ENCODE measurements at regions not wholly inside any gene's neighbourhood (a gene's known extent, or its start where the extent isn't known, plus 50 kb on each side); places are given as distances from the start of the nearest gene placed in this dataset.

- TF ChIP-seq ZBTB1 (CRISPR knock-in tag; IDR thresholded peaks at IDR 0.05; ENCODE audit: borderline replicate concordance, low read depth): no peak
- TF ChIP-seq, protein P1, sequence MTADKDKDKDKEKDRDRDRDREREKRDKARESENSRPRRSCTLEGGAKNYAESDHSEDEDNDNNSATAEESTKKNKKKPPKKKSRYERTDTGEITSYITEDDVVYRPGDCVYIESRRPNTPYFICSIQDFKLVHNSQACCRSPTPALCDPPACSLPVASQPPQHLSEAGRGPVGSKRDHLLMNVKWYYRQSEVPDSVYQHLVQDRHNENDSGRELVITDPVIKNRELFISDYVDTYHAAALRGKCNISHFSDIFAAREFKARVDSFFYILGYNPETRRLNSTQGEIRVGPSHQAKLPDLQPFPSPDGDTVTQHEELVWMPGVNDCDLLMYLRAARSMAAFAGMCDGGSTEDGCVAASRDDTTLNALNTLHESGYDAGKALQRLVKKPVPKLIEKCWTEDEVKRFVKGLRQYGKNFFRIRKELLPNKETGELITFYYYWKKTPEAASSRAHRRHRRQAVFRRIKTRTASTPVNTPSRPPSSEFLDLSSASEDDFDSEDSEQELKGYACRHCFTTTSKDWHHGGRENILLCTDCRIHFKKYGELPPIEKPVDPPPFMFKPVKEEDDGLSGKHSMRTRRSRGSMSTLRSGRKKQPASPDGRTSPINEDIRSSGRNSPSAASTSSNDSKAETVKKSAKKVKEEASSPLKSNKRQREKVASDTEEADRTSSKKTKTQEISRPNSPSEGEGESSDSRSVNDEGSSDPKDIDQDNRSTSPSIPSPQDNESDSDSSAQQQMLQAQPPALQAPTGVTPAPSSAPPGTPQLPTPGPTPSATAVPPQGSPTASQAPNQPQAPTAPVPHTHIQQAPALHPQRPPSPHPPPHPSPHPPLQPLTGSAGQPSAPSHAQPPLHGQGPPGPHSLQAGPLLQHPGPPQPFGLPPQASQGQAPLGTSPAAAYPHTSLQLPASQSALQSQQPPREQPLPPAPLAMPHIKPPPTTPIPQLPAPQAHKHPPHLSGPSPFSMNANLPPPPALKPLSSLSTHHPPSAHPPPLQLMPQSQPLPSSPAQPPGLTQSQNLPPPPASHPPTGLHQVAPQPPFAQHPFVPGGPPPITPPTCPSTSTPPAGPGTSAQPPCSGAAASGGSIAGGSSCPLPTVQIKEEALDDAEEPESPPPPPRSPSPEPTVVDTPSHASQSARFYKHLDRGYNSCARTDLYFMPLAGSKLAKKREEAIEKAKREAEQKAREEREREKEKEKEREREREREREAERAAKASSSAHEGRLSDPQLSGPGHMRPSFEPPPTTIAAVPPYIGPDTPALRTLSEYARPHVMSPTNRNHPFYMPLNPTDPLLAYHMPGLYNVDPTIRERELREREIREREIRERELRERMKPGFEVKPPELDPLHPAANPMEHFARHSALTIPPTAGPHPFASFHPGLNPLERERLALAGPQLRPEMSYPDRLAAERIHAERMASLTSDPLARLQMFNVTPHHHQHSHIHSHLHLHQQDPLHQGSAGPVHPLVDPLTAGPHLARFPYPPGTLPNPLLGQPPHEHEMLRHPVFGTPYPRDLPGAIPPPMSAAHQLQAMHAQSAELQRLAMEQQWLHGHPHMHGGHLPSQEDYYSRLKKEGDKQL (CRISPR knock-in tag; IDR thresholded peaks at IDR 0.05; ENCODE audit: borderline replicate concordance): no peak
These were observed 122.1 kb upstream of the TMEM108 start (continued) for GRCh38 chr3:132916096-132916495.

DNA sequence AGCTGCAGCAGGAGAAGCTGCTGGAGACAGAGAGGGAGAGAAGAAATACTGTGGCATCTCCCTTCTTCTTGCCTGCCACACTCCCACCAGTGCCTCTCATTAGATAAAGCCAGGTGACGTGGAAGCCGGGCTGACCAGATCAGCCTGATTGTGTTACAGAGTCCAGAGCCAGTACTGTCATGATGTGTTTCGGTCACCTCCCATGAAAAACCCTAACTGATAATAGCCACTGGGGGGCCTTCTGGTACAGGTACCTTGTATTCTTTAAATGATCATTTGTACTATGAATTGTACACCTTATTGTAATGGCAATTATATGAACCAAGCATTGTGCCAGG lies 125.8 kb upstream of the TMEM108 start:
- 5% methylated on average over 2 of the region's 3 CpGs for WGBS (ENCODE audit: insufficient coverage, low coverage, missing lambda C conversion rate)
- intact Hi-C loops (cut with micrococcal nuclease) (no loop called here), in situ Hi-C loops (cut with MboI) (no loop called here)
- Histone ChIP-seq H4K20me1 (replicated peaks; ENCODE audit: control insufficient read depth, insufficient read depth, low read length) (no peaks in the 10 kb centered on the region), H3K4me3 (no peak overlapping the region), H3K4me2 (ENCODE audit: insufficient read depth, low read length) (peak overlapping the region; percentile 50; the same call in 1 of the 2 replicates), H3K9me3 (replicated peaks; ENCODE audit: control insufficient read depth, insufficient read depth, low read depth, low read length) (no peaks in the 10 kb centered on the region), H3K4me1 (replicated peaks in 1 of 2; ENCODE audit: control insufficient read depth in 2 of 2, insufficient read depth in 2 of 2, low read length in 2 of 2) (peaks cover 0 to 7% of the 10 kb centered on the region in 2 experiments; a peak in 3 of 5 replicates), H3K27ac (ENCODE audit: extremely low read depth, low read depth, low read length) (peak overlapping the region; percentile 72), H3K9me1 (ENCODE audit: control insufficient read depth, insufficient read depth, low read length) (no peaks in the 10 kb centered on the region), H3K79me2 (ENCODE audit: control insufficient read depth, insufficient read depth, low read length) (no peaks in the 10 kb centered on the region), H3K36me3 (ENCODE audit: control insufficient read depth, insufficient read depth, low read length) (no peaks in the 10 kb centered on the region), H3K9ac (ENCODE audit: insufficient read depth in 1 of 2, low read depth in 2 of 2, low read length in 2 of 2) (no peak overlapping the region), H2AFZ (ENCODE audit: low read depth, low read length) (peak overlapping the region; percentile 78), H3K27me3 (ENCODE audit: control insufficient read depth in 2 of 2, insufficient read depth in 2 of 2, low read length in 2 of 2) (no peaks in the 10 kb centered on the region)
- ChIA-PET CTCF (ENCODE audit: low intra/inter-chr PET ratio) (no interaction called here), POLR2A (interaction anchor here (0.6 kb wide), 1 partner anchor 14 kb away, joined by 4 read pairs; no protein-coding TSS in a partner anchor)
- no TSS peak for BruUV-seq (replicated peaks)
- DNase-seq (ENCODE audit: extremely low read depth in 1 of 4, low spot score in 3 of 4): peak in 3 of 4 experiments; percentile 4 to 44 (median 15)
- ATAC-seq: peak; percentile 86
- TF ChIP-seq CREM (IDR thresholded peaks at IDR 0.05; ENCODE audit: low read depth): peak; percentile 72
- TF ChIP-seq, protein P2, sequence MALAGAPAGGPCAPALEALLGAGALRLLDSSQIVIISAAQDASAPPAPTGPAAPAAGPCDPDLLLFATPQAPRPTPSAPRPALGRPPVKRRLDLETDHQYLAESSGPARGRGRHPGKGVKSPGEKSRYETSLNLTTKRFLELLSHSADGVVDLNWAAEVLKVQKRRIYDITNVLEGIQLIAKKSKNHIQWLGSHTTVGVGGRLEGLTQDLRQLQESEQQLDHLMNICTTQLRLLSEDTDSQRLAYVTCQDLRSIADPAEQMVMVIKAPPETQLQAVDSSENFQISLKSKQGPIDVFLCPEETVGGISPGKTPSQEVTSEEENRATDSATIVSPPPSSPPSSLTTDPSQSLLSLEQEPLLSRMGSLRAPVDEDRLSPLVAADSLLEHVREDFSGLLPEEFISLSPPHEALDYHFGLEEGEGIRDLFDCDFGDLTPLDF (CRISPR knock-in tag; IDR thresholded peaks at IDR 0.05): no peak
- 0 out of 2 replicates have a peak, but pooled peaks have one; percentile 25 for TF ChIP-seq DPF2 (IDR thresholded peaks at IDR 0.05)
- 0 out of 2 replicates have a peak, but pooled peaks have one; percentile 15 for TF ChIP-seq ZNF589 (CRISPR knock-in tag; IDR thresholded peaks at IDR 0.05; ENCODE audit: low read depth)
- TF ChIP-seq SP2 (IDR thresholded peaks at IDR 0.05; ENCODE audit: extremely low read depth, low read depth, low read length, poor library complexity, severe bottlenecking): no peak
- no peak for TF ChIP-seq ATF1 (CRISPR knock-in tag; IDR thresholded peaks at IDR 0.05)
- TF ChIP-seq ATF1 (tag; IDR thresholded peaks at IDR 0.05): peak; percentile 41; the same call in 1 of the 2 replicates
- 0 out of 2 replicates have a peak, but pooled peaks have one; percentile 6 for TF ChIP-seq CBFA2T3 (IDR thresholded peaks at IDR 0.05)
- FAIRE-seq: peak; percentile 15
